Right lobe of liver (tissue), 6 donors: ENCODE measurements at regions not wholly inside any gene's neighbourhood (a gene's known extent, or its start where the extent isn't known, plus 50 kb on each side); places are given as distances from the start of the nearest gene placed in this dataset.

Source experiments
- ATAC-seq, 4 donors: fragments of 200-7000 bp; cut with Tn5 transposase; one replicate each; pipeline ENCODE4 v1.9.1; 2020; ENCODE audit warnings: mild to moderate bottlenecking in 4 of 4, moderate library complexity in 4 of 4
- DNase-seq, 3 donors: peaks; one replicate each; pipeline ENCODE4 v3.0.0-alpha.2; 2020
- H3K27ac ChIP-seq, 3 donors: fragments of 200-600 bp; one replicate each; pipeline ENCODE4 v1.8.0; 2022
- H3K27me3 ChIP-seq, 2 donors: fragments of 200-600 bp; one replicate each; pipeline ENCODE4 v1.8.0; 2022
- H3K36me3 ChIP-seq, 4 donors: fragments of 200-600 bp; sonication (generic) in 1 of 4; one replicate each; pipeline versions ENCODE4 v1.5.1 to v1.8.0; 2017 to 2022; ENCODE audit warnings: control low read depth in 1 of 4
- H3K4me1 ChIP-seq, 4 donors: fragments of 200-600 bp; sonication (generic) in 1 of 4; one replicate each; pipeline versions ENCODE4 v1.5.1 to v1.8.0; 2017 to 2022; ENCODE audit warnings: control low read depth in 1 of 4
- H3K4me3 ChIP-seq, 3 donors: fragments of 200-600 bp; one replicate each; pipeline ENCODE4 v1.8.0; 2022
- H3K9me3 ChIP-seq, 4 donors: fragments of 200-600 bp; sonication (generic) in 1 of 4; one replicate each; pipeline versions ENCODE4 v1.5.1 to v1.8.0; 2017 to 2022; ENCODE audit warnings: control low read depth in 1 of 4
- CTCF ChIP-seq, 4 donors: fragments of 200-600 bp in 3 of 4; fragments of 450-650 bp in 1 of 4; IDR thresholded peaks; one replicate each; pipeline versions ENCODE4 v1.5.1 to v1.8.0; 2016 to 2022; ENCODE audit warnings: antibody characterized with exemption in 4 of 4, mild to moderate bottlenecking in 2 of 4
- POLR2A ChIP-seq: fragments of 450-650 bp; IDR thresholded peaks from one replicate; pipeline ENCODE4 v1.6.1; 2017; ENCODE audit warnings: antibody characterized with exemption, mild to moderate bottlenecking
- WGBS: methylation state at CpG from one replicate; pipeline ENCODE4 v1.1.6; 2018; ENCODE audit warnings: low coverage, low lambda C conversion rate; ENCODE audit not compliant: insufficient coverage; ENCODE audit errors: missing lambda C conversion rate; 5-methylcytosine and 5-hydroxymethylcytosine counted together
- intact Hi-C, 2 donors: fragments of 100-400 bp; cut with DNase I; formaldehyde crosslinking; loops; one replicate each; pipeline versions ENCODE4 v1.11.2 to v1.14.1; 2022
- donor health status: DM: no; HTN: yes; CAD: no.
- donor health status: DM: no; HTN: no; CAD: no.
- donor health status: DM: no; HTN: no; CAD: no.
- donor health status: DM: no; HTN: yes; CAD: no.
- donor health status: DM: no; HTN: yes; CAD: no.

- no peaks in the 10 kb centered on the region for H3K36me3 ChIP-seq
- TF ChIP-seq POLR2A (no peak), CTCF (IDR thresholded peaks at IDR 0.05) (no peak)
- no peaks in the 10 kb centered on the region for H3K4me1 ChIP-seq
- WGBS: 67% methylated on average over 1 of the region's 2 CpGs
- intact Hi-C loops: no loop called here
- no peak overlapping the region for H3K4me3 ChIP-seq
- no peaks in the 10 kb centered on the region for H3K9me3 ChIP-seq
- no peak overlapping the region for H3K27ac ChIP-seq
- H3K27me3 ChIP-seq: no peaks in the 10 kb centered on the region
- no peak for ATAC-seq
- no peak for DNase-seq
These were observed 463.9 kb downstream of the MN1 start for GRCh38 chr22:27337676-27338075.

- H3K4me3 ChIP-seq: no peak overlapping the region
- no peaks in the 10 kb centered on the region for H3K4me1 ChIP-seq
- intact Hi-C loops: no loop called here
- no peaks in the 10 kb centered on the region for H3K27me3 ChIP-seq
- no peak overlapping the region for H3K27ac ChIP-seq
- H3K9me3 ChIP-seq: no peaks in the 10 kb centered on the region
- H3K36me3 ChIP-seq: no peaks in the 10 kb centered on the region
- 67% methylated on average over 1 of the region's 2 CpGs for WGBS
- DNase-seq (no peak), ATAC-seq (no peak)
- TF ChIP-seq CTCF (IDR thresholded peaks at IDR 0.05) (no peak), POLR2A (no peak)
These were observed 461.5 kb downstream of the MN1 start for GRCh38 chr22:27340047-27340446.

GRCh38 chr22:27344546-27344945, 457.0 kb downstream of the MN1 start:
- no peak for ATAC-seq
- intact Hi-C loops: no loop called here

DNA sequence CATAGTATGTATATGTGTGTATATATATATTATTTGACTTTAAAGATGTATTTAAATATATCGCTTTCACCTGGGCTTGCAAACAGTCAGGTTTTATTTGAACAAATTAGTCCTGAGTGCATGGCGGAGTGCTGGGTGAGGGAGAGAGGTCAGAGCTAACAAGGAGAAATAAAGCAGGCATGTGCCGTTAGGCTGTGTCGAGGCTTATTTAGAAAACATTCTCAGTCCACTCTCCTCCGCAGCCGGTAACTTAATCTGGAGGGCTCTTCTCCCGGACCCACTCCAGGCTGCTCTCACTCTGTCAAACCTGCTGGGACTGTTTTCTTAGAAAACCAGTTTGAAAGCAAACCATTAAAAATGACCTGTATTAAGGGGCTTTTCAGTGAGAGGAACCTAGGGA, 455.9 kb downstream of the MN1 start:
- no peak for DNase-seq
- H3K27ac ChIP-seq: no peak overlapping the region
- ATAC-seq: no peak
- no peaks in the 10 kb centered on the region for H3K36me3 ChIP-seq
- H3K4me3 ChIP-seq: no peak overlapping the region
- intact Hi-C loops: no loop called here
- WGBS: 44% methylated on average over 7 of the region's 7 CpGs
- no peak for TF ChIP-seq CTCF (IDR thresholded peaks at IDR 0.05)
- TF ChIP-seq POLR2A: no peak
- no peaks in the 10 kb centered on the region for H3K27me3 ChIP-seq
- no peaks in the 10 kb centered on the region for H3K4me1 ChIP-seq
- H3K9me3 ChIP-seq: no peaks in the 10 kb centered on the region

More at GRCh38 chr22:27344546-27344945, 457.0 kb downstream of the MN1 start:
- DNase-seq: no peak
- Histone ChIP-seq H3K27ac (no peak overlapping the region), H3K9me3 (no peaks in the 10 kb centered on the region), H3K4me3 (no peak overlapping the region), H3K4me1 (no peaks in the 10 kb centered on the region), H3K27me3 (no peaks in the 10 kb centered on the region), H3K36me3 (no peaks in the 10 kb centered on the region)
- WGBS: 30% methylated on average over 1 of the region's 1 CpG
- TF ChIP-seq CTCF (IDR thresholded peaks at IDR 0.05) (no peak), POLR2A (no peak)

DNA sequence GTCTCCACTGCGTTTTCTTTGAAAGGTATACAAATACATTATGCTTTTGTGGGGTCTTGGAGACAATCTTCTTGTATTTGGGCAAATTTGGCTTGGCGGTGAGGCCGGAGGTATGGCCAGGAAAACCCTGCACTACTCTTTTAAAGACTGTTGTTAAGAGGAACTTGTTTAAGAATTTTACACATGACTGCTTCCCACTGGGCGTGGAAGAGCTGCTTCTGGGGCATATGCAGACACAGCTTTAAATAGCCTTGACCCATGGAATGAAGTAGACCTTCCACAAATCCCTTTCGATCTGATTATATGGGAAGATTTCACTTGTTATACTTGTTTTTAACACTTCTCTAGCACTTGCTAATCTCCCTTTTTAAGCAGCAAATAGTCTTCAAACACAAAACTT, 453.6 kb downstream of the MN1 start:
- 67% methylated on average over 5 of the region's 5 CpGs for WGBS
- Histone ChIP-seq H3K27me3 (no peaks in the 10 kb centered on the region), H3K27ac (no peak overlapping the region), H3K9me3 (no peaks in the 10 kb centered on the region), H3K4me3 (no peak overlapping the region), H3K4me1 (no peaks in the 10 kb centered on the region), H3K36me3 (no peaks in the 10 kb centered on the region)
- TF ChIP-seq POLR2A (no peak), CTCF (IDR thresholded peaks at IDR 0.05) (no peak)
- intact Hi-C loops: no loop called here
- ATAC-seq (no peak), DNase-seq (no peak)
